ENCODE measurements at regions not wholly inside any gene's neighbourhood (a gene's known extent, or its start where the extent isn't known, plus 50 kb on each side); places are given as distances from the start of the nearest gene placed in this dataset.

DNA sequence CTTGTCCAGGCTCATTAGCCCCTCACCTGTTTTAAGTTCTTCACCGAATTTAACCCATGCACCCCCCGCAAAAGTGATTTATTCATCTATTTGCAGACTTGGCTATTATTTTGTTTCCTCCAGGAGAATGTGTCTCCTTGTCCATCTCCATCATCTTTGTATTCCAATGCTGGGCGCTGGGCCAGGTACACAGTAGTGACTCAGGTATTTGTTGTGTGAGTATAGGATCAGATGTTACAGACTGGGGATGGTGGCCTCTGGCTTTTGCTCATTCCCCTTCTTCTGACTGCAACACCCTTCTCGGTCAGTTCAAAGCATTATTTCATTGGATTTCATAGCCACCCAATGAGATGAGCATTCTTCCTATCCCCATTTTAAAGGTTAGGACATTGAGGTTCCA lies 408.2 kb downstream of the MN1 start:
- no peak for TF ChIP-seq SIN3A (IDR thresholded peaks at IDR 0.05; ENCODE audit: borderline replicate concordance, insufficient read depth, low read length)
- no peak for TF ChIP-seq TAF1 (IDR thresholded peaks at IDR 0.05; ENCODE audit: borderline replicate concordance, insufficient read depth, low read length)
- no peak for TF ChIP-seq POLR2AphosphoS5 (IDR thresholded peaks at IDR 0.05; ENCODE audit: low read depth, low read length)
- TF ChIP-seq, protein P1, sequence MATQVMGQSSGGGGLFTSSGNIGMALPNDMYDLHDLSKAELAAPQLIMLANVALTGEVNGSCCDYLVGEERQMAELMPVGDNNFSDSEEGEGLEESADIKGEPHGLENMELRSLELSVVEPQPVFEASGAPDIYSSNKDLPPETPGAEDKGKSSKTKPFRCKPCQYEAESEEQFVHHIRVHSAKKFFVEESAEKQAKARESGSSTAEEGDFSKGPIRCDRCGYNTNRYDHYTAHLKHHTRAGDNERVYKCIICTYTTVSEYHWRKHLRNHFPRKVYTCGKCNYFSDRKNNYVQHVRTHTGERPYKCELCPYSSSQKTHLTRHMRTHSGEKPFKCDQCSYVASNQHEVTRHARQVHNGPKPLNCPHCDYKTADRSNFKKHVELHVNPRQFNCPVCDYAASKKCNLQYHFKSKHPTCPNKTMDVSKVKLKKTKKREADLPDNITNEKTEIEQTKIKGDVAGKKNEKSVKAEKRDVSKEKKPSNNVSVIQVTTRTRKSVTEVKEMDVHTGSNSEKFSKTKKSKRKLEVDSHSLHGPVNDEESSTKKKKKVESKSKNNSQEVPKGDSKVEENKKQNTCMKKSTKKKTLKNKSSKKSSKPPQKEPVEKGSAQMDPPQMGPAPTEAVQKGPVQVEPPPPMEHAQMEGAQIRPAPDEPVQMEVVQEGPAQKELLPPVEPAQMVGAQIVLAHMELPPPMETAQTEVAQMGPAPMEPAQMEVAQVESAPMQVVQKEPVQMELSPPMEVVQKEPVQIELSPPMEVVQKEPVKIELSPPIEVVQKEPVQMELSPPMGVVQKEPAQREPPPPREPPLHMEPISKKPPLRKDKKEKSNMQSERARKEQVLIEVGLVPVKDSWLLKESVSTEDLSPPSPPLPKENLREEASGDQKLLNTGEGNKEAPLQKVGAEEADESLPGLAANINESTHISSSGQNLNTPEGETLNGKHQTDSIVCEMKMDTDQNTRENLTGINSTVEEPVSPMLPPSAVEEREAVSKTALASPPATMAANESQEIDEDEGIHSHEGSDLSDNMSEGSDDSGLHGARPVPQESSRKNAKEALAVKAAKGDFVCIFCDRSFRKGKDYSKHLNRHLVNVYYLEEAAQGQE (IDR thresholded peaks at IDR 0.05; ENCODE audit: insufficient read depth in 1 of 2, low read depth in 2 of 2, low read length in 2 of 2) = no peak
- no peak for TF ChIP-seq FOXP2 (optimal IDR thresholded peaks at IDR 0.05; ENCODE audit: borderline replicate concordance, extremely low read depth, extremely low read length, insufficient read depth)

Data from PFSK-1 (cell line).